ENCODE measurements at regions not wholly inside any gene's neighbourhood (a gene's known extent, or its start where the extent isn't known, plus 50 kb on each side); places are given as distances from the start of the nearest gene placed in this dataset.
A peak's percentile ranks its signal among the peaks of the same experiment; 100 is the strongest.

- no peaks in the 10 kb centered on the region for H3K9me3 ChIP-seq (ENCODE audit: control insufficient read depth in 2 of 3, insufficient read depth in 1 of 3, low read length in 3 of 3)
- FAIRE-seq (no peak), DNase-seq (no peak)
- H3K9ac ChIP-seq (ENCODE audit: low read length in 3 of 3), result no peak overlapping the region
- H3K27me3 ChIP-seq (ENCODE audit: control insufficient read depth, insufficient read depth, low read length), result no peaks in the 10 kb centered on the region
- no peak overlapping the region for H3K27ac ChIP-seq (ENCODE audit: low read depth in 2 of 2, low read length in 2 of 2)
- no peaks in the 10 kb centered on the region for H3K36me3 ChIP-seq (ENCODE audit: control insufficient read depth in 2 of 3, insufficient read depth in 3 of 3, low read length in 3 of 3)
- intact Hi-C loops (cut with DNase I), result no loop called here
- no peak for TF ChIP-seq CTCF (IDR thresholded peaks at IDR 0.05; ENCODE audit: borderline replicate concordance, extremely low read depth, insufficient read depth)
- no peaks in the 10 kb centered on the region for H3K4me1 ChIP-seq (ENCODE audit: control insufficient read depth in 2 of 3, insufficient read depth in 2 of 3, low read depth in 1 of 3, low read length in 3 of 3)
- no peak overlapping the region for H3K4me3 ChIP-seq (ENCODE audit: low read length in 3 of 3)
Measured at GRCh38 chr7:115306586-115306985, 384.7 kb downstream of the MDFIC start.

- no peak overlapping the region for H3K27ac ChIP-seq (ENCODE audit: low read depth in 2 of 2, low read length in 2 of 2)
- H3K9me3 ChIP-seq (ENCODE audit: control insufficient read depth in 2 of 3, insufficient read depth in 1 of 3, low read length in 3 of 3), result no peaks in the 10 kb centered on the region
- no peak for DNase-seq
- H3K4me3 ChIP-seq (ENCODE audit: low read length in 3 of 3), result no peak overlapping the region
- no peaks in the 10 kb centered on the region for H3K27me3 ChIP-seq (ENCODE audit: control insufficient read depth, insufficient read depth, low read length)
- intact Hi-C loops (cut with DNase I), result no loop called here
- no peak for TF ChIP-seq CTCF (IDR thresholded peaks at IDR 0.05; ENCODE audit: borderline replicate concordance, extremely low read depth, insufficient read depth)
- no peaks in the 10 kb centered on the region for H3K36me3 ChIP-seq (ENCODE audit: control insufficient read depth in 2 of 3, insufficient read depth in 3 of 3, low read length in 3 of 3)
- H3K9ac ChIP-seq (ENCODE audit: low read length in 3 of 3), result no peak overlapping the region
- H3K4me1 ChIP-seq (ENCODE audit: control insufficient read depth in 2 of 3, insufficient read depth in 2 of 3, low read depth in 1 of 3, low read length in 3 of 3), result no peaks in the 10 kb centered on the region
- no peak for FAIRE-seq
Measured at GRCh38 chr7:115300231-115300870, 378.5 kb downstream of the MDFIC start.

GRCh38 chr7:115299397-115300037 lies 377.6 kb downstream of the MDFIC start:
- no peak overlapping the region for H3K9ac ChIP-seq (ENCODE audit: low read length in 3 of 3)
- TF ChIP-seq CTCF (IDR thresholded peaks at IDR 0.05; ENCODE audit: borderline replicate concordance, extremely low read depth, insufficient read depth), result no peak
- no peak overlapping the region for H3K4me3 ChIP-seq (ENCODE audit: low read length in 3 of 3)
- no peaks in the 10 kb centered on the region for H3K27me3 ChIP-seq (ENCODE audit: control insufficient read depth, insufficient read depth, low read length)
- no peak overlapping the region for H3K27ac ChIP-seq (ENCODE audit: low read depth in 2 of 2, low read length in 2 of 2)
- no peaks in the 10 kb centered on the region for H3K36me3 ChIP-seq (ENCODE audit: control insufficient read depth in 2 of 3, insufficient read depth in 3 of 3, low read length in 3 of 3)
- no peaks in the 10 kb centered on the region for H3K4me1 ChIP-seq (ENCODE audit: control insufficient read depth in 2 of 3, insufficient read depth in 2 of 3, low read depth in 1 of 3, low read length in 3 of 3)
- no peaks in the 10 kb centered on the region for H3K9me3 ChIP-seq (ENCODE audit: control insufficient read depth in 2 of 3, insufficient read depth in 1 of 3, low read length in 3 of 3)
- intact Hi-C loops (cut with DNase I), result no loop called here
- DNase-seq (peak in 1 of 5 donors; percentile 9), FAIRE-seq (no peak)
